Subcutaneous abdominal adipose tissue (tissue), 5 donors: ENCODE measurements at regions not wholly inside any gene's neighbourhood (a gene's known extent, or its start where the extent isn't known, plus 50 kb on each side); places are given as distances from the start of the nearest gene placed in this dataset.

Source experiments
- H3K27ac ChIP-seq: one replicate; pipeline ENCODE4 v1.7.0; 2013; ENCODE audit warnings: low read depth, mild to moderate bottlenecking, inconsistent platforms, low read length, moderate library complexity
- H3K27me3 ChIP-seq, 5 donors: one replicate each; pipeline ENCODE4 v1.7.0; 2013; ENCODE audit warnings: low read length in 5 of 5, inconsistent platforms in 1 of 5; ENCODE audit not compliant: control insufficient read depth in 5 of 5, insufficient read depth in 4 of 5
- H3K36me3 ChIP-seq, 5 donors: one replicate each; pipeline ENCODE4 v1.7.0; 2013; ENCODE audit warnings: low read length in 5 of 5; ENCODE audit not compliant: control insufficient read depth in 5 of 5, insufficient read depth in 5 of 5
- H3K4me1 ChIP-seq, 5 donors: one replicate each; pipeline ENCODE4 v1.7.0; 2013; ENCODE audit warnings: low read length in 5 of 5, mild to moderate bottlenecking in 3 of 5, moderate library complexity in 1 of 5; ENCODE audit not compliant: control insufficient read depth in 5 of 5, insufficient read depth in 5 of 5
- H3K4me3 ChIP-seq, 5 donors: one replicate each; pipeline ENCODE4 v1.7.0; 2013; ENCODE audit warnings: low read length in 5 of 5, low read depth in 1 of 5
- H3K9ac ChIP-seq, 5 donors: one replicate each; pipeline ENCODE4 v1.7.0; 2013; ENCODE audit warnings: low read length in 5 of 5, mild to moderate bottlenecking in 4 of 5, moderate library complexity in 3 of 5
- H3K9me3 ChIP-seq, 5 donors: one replicate each; pipeline ENCODE4 v1.7.0; 2013; ENCODE audit warnings: low read length in 5 of 5; ENCODE audit not compliant: control insufficient read depth in 5 of 5
- donor health status: healthy.
- donor health status: healthy.
- donor health status: healthy.
- donor health status: healthy.
- donor health status: healthy.

GRCh38 chr4:130210864-130211263, 1114.9 kb downstream of the C4orf33 start:
- Histone ChIP-seq H3K9me3 (no peaks in the 10 kb centered on the region), H3K27ac (no peak overlapping the region), H3K4me1 (peaks cover 0 to 10% (median 4%) of the 10 kb centered on the region in 5 donors), H3K36me3 (no peaks in the 10 kb centered on the region), H3K4me3 (no peak overlapping the region), H3K27me3 (no peaks in the 10 kb centered on the region), H3K9ac (no peak overlapping the region)

- H3K9me3 ChIP-seq: no peaks in the 10 kb centered on the region
- H3K27ac ChIP-seq: no peak overlapping the region
- no peak overlapping the region for H3K4me3 ChIP-seq
Observed at GRCh38 chr4:130214268-130214667, 1118.3 kb downstream of the C4orf33 start.

GRCh38 chr4:130233377-130234047, 1137.6 kb downstream of the C4orf33 start:
- Histone ChIP-seq H3K27ac (no peak overlapping the region), H3K36me3 (no peaks in the 10 kb centered on the region)

More at GRCh38 chr4:130214268-130214667, 1118.3 kb downstream of the C4orf33 start:
- Histone ChIP-seq H3K36me3 (no peaks in the 10 kb centered on the region), H3K9ac (no peak overlapping the region), H3K4me1 (peaks cover 0 to 10% (median 4%) of the 10 kb centered on the region in 5 donors), H3K27me3 (no peaks in the 10 kb centered on the region)

GRCh38 chr4:130238121-130238520, 1142.2 kb downstream of the C4orf33 start:
- H3K27ac ChIP-seq: no peak overlapping the region
- H3K27me3 ChIP-seq: no peaks in the 10 kb centered on the region
- no peaks in the 10 kb centered on the region for H3K36me3 ChIP-seq
- no peak overlapping the region for H3K4me3 ChIP-seq
- H3K9me3 ChIP-seq: no peaks in the 10 kb centered on the region
- no peaks in the 10 kb centered on the region for H3K4me1 ChIP-seq
- H3K9ac ChIP-seq: no peak overlapping the region

More at GRCh38 chr4:130233377-130234047, 1137.6 kb downstream of the C4orf33 start:
- H3K27me3 ChIP-seq: no peaks in the 10 kb centered on the region
- no peak overlapping the region for H3K4me3 ChIP-seq
- H3K9ac ChIP-seq: no peak overlapping the region
- no peaks in the 10 kb centered on the region for H3K4me1 ChIP-seq
- H3K9me3 ChIP-seq: no peaks in the 10 kb centered on the region

- H3K9me3 ChIP-seq: no peaks in the 10 kb centered on the region
- H3K27ac ChIP-seq: no peak overlapping the region
- no peaks in the 10 kb centered on the region for H3K27me3 ChIP-seq
- no peaks in the 10 kb centered on the region for H3K36me3 ChIP-seq
- no peak overlapping the region for H3K4me3 ChIP-seq
- H3K9ac ChIP-seq: no peak overlapping the region
- no peaks in the 10 kb centered on the region for H3K4me1 ChIP-seq
Observed at GRCh38 chr4:130249002-130249401, 1153.0 kb downstream of the C4orf33 start.

- no peaks in the 10 kb centered on the region for H3K36me3 ChIP-seq
- H3K9ac ChIP-seq: no peak overlapping the region
- H3K4me3 ChIP-seq: no peak overlapping the region
- no peak overlapping the region for H3K27ac ChIP-seq
- H3K27me3 ChIP-seq: no peaks in the 10 kb centered on the region
- no peaks in the 10 kb centered on the region for H3K4me1 ChIP-seq
- H3K9me3 ChIP-seq: no peaks in the 10 kb centered on the region
Observed at GRCh38 chr4:130257271-130257670, 1161.3 kb downstream of the C4orf33 start.

GRCh38 chr4:130266814-130267213, 1170.9 kb downstream of the C4orf33 start:
- Histone ChIP-seq H3K27ac (no peak overlapping the region), H3K36me3 (no peaks in the 10 kb centered on the region), H3K9me3 (peaks cover 0 to 10% (median 3%) of the 10 kb centered on the region in 5 donors), H3K4me3 (no peak overlapping the region), H3K9ac (no peak overlapping the region), H3K4me1 (no peaks in the 10 kb centered on the region), H3K27me3 (no peaks in the 10 kb centered on the region)

GRCh38 chr4:130288576-130288975, 1192.6 kb downstream of the C4orf33 start:
- no peak overlapping the region for H3K4me3 ChIP-seq
- no peak overlapping the region for H3K27ac ChIP-seq
- H3K9ac ChIP-seq: no peak overlapping the region
- H3K4me1 ChIP-seq: no peaks in the 10 kb centered on the region
- H3K9me3 ChIP-seq: no peaks in the 10 kb centered on the region
- H3K27me3 ChIP-seq: no peaks in the 10 kb centered on the region
- no peaks in the 10 kb centered on the region for H3K36me3 ChIP-seq

- Histone ChIP-seq H3K27me3 (no peaks in the 10 kb centered on the region), H3K4me3 (no peak overlapping the region), H3K4me1 (no peaks in the 10 kb centered on the region), H3K9me3 (no peaks in the 10 kb centered on the region), H3K27ac (no peak overlapping the region), H3K36me3 (no peaks in the 10 kb centered on the region), H3K9ac (no peak overlapping the region)
Observed at GRCh38 chr4:130293692-130294091, 1197.7 kb downstream of the C4orf33 start.

- Histone ChIP-seq H3K4me1 (no peaks in the 10 kb centered on the region), H3K27ac (no peak overlapping the region), H3K9me3 (peaks cover 0 to 2% (median 0%) of the 10 kb centered on the region in 5 donors), H3K27me3 (no peaks in the 10 kb centered on the region), H3K36me3 (no peaks in the 10 kb centered on the region), H3K4me3 (no peak overlapping the region), H3K9ac (no peak overlapping the region)
Observed at GRCh38 chr4:130296448-130296847, 1200.5 kb downstream of the C4orf33 start.
